Stimulated activated CD8-positive, alpha-beta memory T cell treated with anti-CD3 and anti-CD28 coated beads, Interleukin-12 subunit alpha, Interleukin-12 subunit beta, amount 100 ng/mL, for 1 hour (primary cell): ENCODE measurements at regions not wholly inside any gene's neighbourhood (a gene's known extent, or its start where the extent isn't known, plus 50 kb on each side); places are given as distances from the start of the nearest gene placed in this dataset.
"Not testable (repeated sequence)": the region's sequence is repeated elsewhere in the genome, so short reads cannot be mapped to it uniquely, and the experiment has no call there.

ENCODE experiments used
- DNase-seq: peaks from one replicate; pipeline ENCODE4 v3.0.0-alpha.2; 2020; ENCODE audit warnings: low read depth

DNA sequence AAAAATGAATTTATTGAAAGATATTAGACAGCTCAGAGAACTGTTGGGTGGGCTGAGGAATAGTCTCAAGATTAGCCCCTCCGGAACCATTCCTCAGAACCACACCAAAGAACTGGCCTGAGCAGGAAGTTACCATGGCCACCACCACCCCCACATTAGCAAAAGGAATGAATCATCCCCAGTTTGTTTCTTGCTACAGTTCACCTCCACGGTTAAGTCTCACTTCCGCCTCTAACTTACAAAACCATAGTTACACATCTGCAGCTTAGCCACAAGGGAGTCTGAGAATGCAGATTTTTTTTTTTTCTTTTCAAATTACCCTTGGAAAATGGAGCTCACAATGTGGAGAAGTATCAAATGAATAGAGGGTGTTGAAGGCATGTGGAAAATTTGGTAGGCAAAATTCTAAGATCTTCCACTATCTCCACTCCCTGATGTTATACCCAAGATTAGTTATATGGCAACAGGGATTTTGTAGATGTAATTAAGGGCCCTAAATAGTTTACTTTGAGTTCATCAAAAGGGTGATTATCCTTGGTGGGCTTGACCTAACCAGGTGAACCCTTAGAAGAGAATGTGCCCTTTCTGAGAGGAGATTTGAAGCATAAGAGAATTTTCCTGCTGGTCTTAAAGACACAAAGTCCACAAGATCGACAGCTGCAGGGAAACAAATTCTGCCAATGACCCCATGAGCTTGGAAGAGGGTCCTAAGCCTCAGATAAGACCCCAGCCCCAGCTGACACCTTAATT lies 129.8 kb upstream of the KRR1 start:
- DNase-seq: no peak

DNA sequence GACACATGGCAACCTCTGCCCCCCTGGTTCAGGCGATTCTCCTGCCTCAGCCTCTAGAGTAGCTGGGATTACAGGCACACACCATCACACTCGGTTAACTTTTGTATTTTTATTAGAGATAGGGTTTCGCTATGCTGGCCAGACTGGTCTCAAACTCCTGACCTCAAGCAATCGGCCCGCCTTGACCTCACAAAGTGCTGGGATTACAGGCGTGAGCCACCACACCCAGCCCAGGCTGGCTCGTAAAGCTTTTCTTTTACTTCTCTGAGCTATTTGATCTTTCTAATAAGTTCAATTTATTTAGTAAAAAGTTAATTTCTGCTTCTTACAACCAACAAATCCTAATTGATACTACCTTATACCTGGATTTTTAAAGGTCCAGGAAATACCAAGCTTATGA lies 127.4 kb upstream of the KRR1 start:
- no peak for DNase-seq

DNA sequence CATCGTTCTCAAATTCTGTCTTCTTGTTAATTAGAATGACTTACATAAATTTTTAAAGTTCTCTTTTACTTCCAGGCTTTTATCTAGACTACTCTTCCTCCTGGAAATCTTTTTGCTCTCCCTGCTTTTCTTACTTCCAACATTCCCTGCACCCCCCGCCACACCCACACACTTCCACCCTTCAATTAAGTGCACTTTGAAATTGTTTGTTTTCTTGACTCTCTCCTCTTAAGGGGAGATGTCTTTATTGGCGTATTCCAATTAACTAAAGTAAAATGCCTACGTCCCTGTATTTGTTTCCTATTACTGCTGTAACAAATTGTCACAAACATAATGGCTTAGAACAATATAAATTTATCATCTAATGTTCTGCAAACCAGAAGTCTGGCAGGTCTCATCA lies 125.2 kb upstream of the KRR1 start:
- DNase-seq: no peak

DNA sequence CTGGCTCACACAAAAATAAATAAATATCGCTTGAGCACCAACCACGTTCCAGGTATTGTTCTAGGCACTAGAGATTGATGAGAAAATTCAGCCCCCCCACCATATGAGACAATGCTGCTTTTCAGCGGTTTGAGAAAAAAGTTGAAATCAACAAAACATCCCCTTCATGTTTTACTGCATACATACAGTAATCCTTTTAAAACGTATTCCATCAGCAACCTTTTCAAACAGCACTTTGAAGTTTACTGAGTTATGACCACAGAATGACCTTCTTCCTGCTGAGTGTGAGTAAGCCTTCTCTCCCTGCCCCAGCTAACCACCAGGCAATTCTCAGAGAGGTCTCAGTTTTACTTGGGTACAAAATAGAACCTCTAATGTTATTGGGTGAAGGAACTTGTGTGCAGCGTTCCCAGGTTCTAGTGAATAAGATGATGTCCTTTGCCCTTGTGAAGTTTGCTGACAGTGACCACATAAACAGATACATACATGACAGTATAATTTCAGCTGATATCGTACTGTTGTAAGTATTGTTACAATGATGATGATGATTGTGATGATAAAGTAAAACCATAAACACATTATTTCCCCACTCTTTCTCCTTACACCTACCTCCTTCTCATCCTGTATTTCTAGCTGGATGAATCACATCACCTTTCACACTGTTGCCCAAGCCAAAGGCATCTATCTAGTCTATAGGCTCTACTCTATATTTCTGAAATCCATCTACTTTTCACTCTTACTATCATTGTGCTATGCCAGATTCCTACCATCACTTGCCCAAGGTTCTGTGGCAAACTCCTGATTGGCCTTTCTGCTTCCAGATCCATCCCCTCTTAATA lies 124.4 kb upstream of the KRR1 start:
- no peak for DNase-seq

GRCh38 chr12:75634244-75635222 lies 123.1 kb upstream of the KRR1 start:
- DNase-seq: no peak

DNA sequence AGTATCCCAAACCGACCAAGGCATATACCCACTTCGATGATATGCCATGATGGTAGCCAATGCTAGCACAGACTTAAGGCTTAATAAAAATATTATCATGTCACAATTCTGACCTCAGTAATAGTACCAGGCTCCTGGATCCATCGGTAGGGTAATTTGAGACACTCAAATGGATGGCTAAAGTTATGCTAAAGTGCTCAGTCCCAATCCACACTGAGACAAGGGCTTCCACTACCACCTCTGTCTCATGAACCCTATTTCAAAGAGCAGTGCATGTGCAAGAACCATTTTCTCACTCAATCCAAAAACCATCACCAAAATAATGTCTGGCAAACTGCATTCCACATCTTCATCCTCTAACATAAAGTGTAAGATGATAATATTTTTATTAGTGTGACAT lies 122.4 kb upstream of the KRR1 start:
- no peak for DNase-seq

DNA sequence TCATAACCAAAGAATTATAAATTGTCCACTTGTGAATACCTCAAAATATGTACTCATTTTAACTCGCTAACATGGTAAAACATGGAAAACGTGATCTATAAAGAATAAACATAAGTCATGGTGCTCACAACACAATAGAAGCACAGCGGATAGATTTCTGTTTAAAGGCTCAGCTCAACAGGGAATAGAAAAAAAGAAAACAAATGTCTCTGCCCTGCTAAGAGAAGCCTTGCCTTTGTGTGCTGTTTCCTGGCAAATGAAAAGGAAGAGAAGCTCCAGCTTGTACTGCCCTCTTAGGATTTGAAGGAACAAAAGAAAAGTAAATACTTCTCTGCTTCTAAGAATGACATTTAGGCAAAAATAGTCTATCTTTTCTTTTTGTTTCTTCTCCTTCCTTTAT lies 121.0 kb upstream of the KRR1 start:
- DNase-seq: no peak

- no peak for DNase-seq
Observed at GRCh38 chr12:75631831-75632230, 120.4 kb upstream of the KRR1 start.

- no peak for DNase-seq
Observed at GRCh38 chr12:75630091-75630490, 118.7 kb upstream of the KRR1 start.

DNA sequence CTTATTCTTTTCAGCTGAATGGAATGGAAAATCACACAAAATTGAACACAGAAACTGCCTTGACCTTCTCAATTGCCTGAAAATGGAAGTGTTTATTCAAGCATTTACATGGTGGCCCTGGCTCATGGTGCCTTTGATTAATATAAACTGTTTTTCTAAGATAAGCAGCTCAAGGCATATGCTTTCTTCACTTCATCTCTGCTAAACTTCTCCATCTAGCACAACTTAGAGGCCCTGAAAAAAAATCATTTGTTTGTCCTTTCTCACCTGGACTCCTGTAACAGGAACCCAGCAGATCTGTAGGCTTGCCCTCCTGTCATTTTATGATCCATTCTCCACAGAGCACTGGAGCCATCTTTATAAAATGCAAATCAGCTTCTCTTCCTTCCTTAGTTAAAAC lies 117.5 kb upstream of the KRR1 start:
- no peak for DNase-seq

- no peak for DNase-seq
Observed at GRCh38 chr12:75628511-75628910, 117.1 kb upstream of the KRR1 start.

- DNase-seq: no peak
Observed at GRCh38 chr12:75623631-75624154, 112.3 kb upstream of the KRR1 start.

- no peak for DNase-seq
Observed at GRCh38 chr12:75622492-75622891, 111.1 kb upstream of the KRR1 start.

- not testable (repeated sequence) for DNase-seq
Observed at GRCh38 chr12:75614396-75614795, 103.0 kb upstream of the KRR1 start.

- no peak for DNase-seq
Observed at GRCh38 chr12:75613981-75614380, 102.6 kb upstream of the KRR1 start.

- no peak for DNase-seq
Observed at GRCh38 chr12:75611041-75611440, 99.6 kb upstream of the KRR1 start.

DNA sequence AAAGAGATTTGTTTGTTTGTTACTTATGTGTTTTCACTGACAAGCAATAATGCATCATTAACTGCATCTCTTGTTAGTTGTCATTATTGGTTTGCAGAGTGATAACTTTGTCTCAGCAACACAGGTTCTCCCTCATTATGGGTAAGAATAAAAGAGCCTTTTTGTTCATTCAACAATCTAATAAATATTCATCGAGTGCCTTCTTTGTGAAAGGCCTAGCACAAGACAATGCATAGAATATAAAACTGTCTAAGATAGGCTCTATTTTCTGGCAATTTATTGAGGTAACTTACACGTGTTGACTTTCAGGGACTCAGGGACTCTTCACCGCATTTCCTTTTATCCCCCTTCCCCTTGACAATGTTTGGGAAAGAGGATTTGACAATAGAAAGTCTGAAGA lies 95.5 kb upstream of the KRR1 start:
- no peak for DNase-seq

DNA sequence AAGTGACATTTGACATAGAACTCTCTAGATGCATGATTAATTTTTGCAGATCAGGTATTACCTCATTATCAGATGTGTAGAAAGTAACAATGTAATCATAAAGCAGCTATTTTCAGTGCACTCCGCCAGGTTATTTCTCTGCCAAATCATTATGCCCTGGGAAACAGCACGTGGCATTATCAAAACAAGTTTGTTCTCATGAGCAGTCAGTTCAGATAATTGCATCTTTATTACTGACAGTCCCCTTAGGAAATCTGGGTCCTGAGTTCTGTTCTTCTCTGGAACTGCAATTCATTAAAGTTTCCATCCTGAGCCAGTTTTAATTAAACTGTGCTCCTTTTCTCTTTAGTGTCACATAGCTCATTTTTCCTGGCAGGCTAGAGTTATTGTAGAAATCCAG lies 94.7 kb upstream of the KRR1 start:
- DNase-seq: no peak

GRCh38 chr12:75603475-75603874 lies 92.1 kb upstream of the KRR1 start:
- DNase-seq: no peak

- DNase-seq: no peak
Observed at GRCh38 chr12:75602106-75602505, 90.7 kb upstream of the KRR1 start.

DNA sequence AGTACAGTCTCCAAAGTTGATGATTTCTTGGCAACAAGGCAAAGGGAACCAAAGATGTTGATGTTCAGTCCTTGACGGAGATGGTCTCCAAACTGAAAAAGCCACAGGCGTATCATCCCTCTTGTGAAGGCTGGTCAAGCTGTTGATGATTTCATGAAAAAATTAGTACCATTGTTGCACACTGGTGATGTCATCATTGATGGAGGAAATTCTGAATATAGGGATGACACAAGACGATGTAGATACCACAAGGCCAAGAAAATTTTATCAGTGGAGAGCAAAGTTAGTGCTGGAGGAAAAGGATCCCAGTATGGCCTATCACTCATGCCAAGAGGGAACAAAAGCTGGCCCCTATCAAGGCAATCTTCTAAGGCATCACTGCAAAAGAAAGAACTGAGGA lies 88.7 kb upstream of the KRR1 start:
- DNase-seq: no peak

- DNase-seq: no peak
Observed at GRCh38 chr12:75599061-75599460, 87.7 kb upstream of the KRR1 start.
